ENCODE measurements at regions not wholly inside any gene's neighbourhood (a gene's known extent, or its start where the extent isn't known, plus 50 kb on each side); places are given as distances from the start of the nearest gene placed in this dataset.

- Histone ChIP-seq H3K4me1 (peaks cover 0 to 54% (median 21%) of the 10 kb centered on the region in 4 donors), H3K27ac (peak overlapping the region in 1 of 3 donors; percentile 82)
- WGBS (ENCODE audit: insufficient coverage, low coverage, low lambda C conversion rate, missing lambda C conversion rate), result 68% methylated on average over 4 of the region's 15 CpGs
Observed at GRCh38 chr3:13260259-13261103, 159.6 kb downstream of the NUP210 start.

GRCh38 chr3:13259831-13260230 is 160.3 kb downstream of the NUP210 start:
- WGBS (ENCODE audit: insufficient coverage, low coverage, low lambda C conversion rate, missing lambda C conversion rate), result 56% methylated on average over 5 of the region's 5 CpGs
- TF ChIP-seq, protein P1, sequence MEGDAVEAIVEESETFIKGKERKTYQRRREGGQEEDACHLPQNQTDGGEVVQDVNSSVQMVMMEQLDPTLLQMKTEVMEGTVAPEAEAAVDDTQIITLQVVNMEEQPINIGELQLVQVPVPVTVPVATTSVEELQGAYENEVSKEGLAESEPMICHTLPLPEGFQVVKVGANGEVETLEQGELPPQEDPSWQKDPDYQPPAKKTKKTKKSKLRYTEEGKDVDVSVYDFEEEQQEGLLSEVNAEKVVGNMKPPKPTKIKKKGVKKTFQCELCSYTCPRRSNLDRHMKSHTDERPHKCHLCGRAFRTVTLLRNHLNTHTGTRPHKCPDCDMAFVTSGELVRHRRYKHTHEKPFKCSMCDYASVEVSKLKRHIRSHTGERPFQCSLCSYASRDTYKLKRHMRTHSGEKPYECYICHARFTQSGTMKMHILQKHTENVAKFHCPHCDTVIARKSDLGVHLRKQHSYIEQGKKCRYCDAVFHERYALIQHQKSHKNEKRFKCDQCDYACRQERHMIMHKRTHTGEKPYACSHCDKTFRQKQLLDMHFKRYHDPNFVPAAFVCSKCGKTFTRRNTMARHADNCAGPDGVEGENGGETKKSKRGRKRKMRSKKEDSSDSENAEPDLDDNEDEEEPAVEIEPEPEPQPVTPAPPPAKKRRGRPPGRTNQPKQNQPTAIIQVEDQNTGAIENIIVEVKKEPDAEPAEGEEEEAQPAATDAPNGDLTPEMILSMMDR (IDR thresholded peaks at IDR 0.05), result no peak
- TF ChIP-seq POLR2A (IDR thresholded peaks at IDR 0.05), result no peak
- Histone ChIP-seq H3K27ac (no peak overlapping the region), H3K4me3 (no peak overlapping the region), H3K4me1 (peaks cover 0 to 55% (median 22%) of the 10 kb centered on the region in 4 donors), H3K36me3 (no peaks in the 10 kb centered on the region), H3K9me3 (no peaks in the 10 kb centered on the region), H3K27me3 (no peaks in the 10 kb centered on the region)
- intact Hi-C loops (cut with DNase I), result no loop called here
- no peak for DNase-seq
- no peak for ATAC-seq

More at GRCh38 chr3:13260259-13261103, 159.6 kb downstream of the NUP210 start:
- ATAC-seq (no peak), DNase-seq (no peak)
- no peaks in the 10 kb centered on the region for H3K9me3 ChIP-seq
- intact Hi-C loops (cut with DNase I), result no loop called here
- H3K27me3 ChIP-seq, result no peaks in the 10 kb centered on the region
- no peaks in the 10 kb centered on the region for H3K36me3 ChIP-seq
- no peak for TF ChIP-seq POLR2A (IDR thresholded peaks at IDR 0.05)
- TF ChIP-seq, protein P1 (IDR thresholded peaks at IDR 0.05), result peak; percentile 7 to 24 (median 21)
- no peak overlapping the region for H3K4me3 ChIP-seq

DNA sequence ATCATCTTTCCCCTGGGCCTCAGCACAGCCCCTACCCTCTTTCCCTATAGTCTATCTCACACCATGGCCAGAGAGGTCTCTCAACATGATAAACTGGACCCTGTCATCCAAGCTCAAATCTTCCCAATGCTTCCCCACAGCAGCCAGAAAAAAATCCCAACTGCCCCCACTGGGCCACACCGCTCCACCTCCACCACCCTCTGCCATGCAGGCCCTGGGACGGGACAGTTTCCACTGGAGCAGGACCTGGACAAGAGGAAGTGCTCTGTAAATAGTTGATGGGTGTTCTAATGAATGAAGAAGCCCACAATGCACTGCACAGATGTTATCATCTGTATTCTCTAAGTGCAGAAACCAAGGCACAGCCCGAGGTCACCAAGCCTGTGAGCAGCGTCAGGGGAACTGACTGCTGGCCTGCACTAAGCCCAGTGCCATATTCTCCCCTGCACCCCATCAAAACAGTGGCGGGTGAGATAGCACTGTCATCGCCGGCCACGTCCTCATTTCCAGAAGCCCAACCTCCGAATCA is 161.1 kb downstream of the NUP210 start:
- DNase-seq (no peak), ATAC-seq (no peak)
- H3K9me3 ChIP-seq, result no peaks in the 10 kb centered on the region
- TF ChIP-seq, protein P1 (IDR thresholded peaks at IDR 0.05), result no peak
- no peak for TF ChIP-seq POLR2A (IDR thresholded peaks at IDR 0.05)
- no peaks in the 10 kb centered on the region for H3K36me3 ChIP-seq
- H3K27me3 ChIP-seq, result no peaks in the 10 kb centered on the region
- H3K4me1 ChIP-seq, result peaks cover 0 to 55% (median 24%) of the 10 kb centered on the region in 4 donors
- no CpG with 5 or more reads among the region's 9 CpGs for WGBS (ENCODE audit: insufficient coverage, low coverage, low lambda C conversion rate, missing lambda C conversion rate)
- H3K4me3 ChIP-seq, result no peak overlapping the region
- intact Hi-C loops (cut with DNase I), result no loop called here
- H3K27ac ChIP-seq, result no peak overlapping the region

GRCh38 chr3:13258280-13258679 is 161.8 kb downstream of the NUP210 start:
- TF ChIP-seq, protein P1 (IDR thresholded peaks at IDR 0.05), result no peak
- TF ChIP-seq POLR2A (IDR thresholded peaks at IDR 0.05), result no peak
- intact Hi-C loops (cut with DNase I), result no loop called here
- ATAC-seq (no peak), DNase-seq (no peak)
- no peaks in the 10 kb centered on the region for H3K9me3 ChIP-seq
- 91% methylated on average over 4 of the region's 4 CpGs for WGBS (ENCODE audit: insufficient coverage, low coverage, low lambda C conversion rate, missing lambda C conversion rate)
- peaks cover 0 to 54% (median 25%) of the 10 kb centered on the region in 4 donors for H3K4me1 ChIP-seq
- H3K4me3 ChIP-seq, result no peak overlapping the region
- H3K36me3 ChIP-seq, result no peaks in the 10 kb centered on the region
- H3K27me3 ChIP-seq, result no peaks in the 10 kb centered on the region
- no peak overlapping the region for H3K27ac ChIP-seq

Measured in right lobe of liver (tissue), 6 donors.